ENCODE measurements at regions not wholly inside any gene's neighbourhood (a gene's known extent, or its start where the extent isn't known, plus 50 kb on each side); places are given as distances from the start of the nearest gene placed in this dataset.

DNA sequence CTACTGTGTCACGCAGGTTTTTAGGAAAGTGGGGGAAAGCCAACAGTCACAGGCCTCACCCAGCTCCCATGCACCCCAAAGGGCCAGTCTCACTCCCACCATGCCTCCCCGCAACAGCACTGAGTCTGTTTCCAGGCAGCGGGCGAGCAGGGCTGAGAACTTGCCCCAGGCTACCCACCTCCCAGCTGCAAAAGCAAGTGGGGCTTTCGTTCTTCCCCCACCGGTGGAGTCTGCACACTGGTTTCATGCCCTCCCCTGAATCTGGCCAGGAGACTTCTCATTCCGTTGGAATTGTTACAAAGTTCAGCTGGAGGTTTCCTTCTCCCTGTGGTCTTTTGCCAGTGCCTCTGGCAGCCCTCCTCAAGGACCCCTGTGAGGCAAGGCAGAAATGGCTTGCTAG lies 53.6 kb upstream of the KCNJ15 start:
- no peak for DNase-seq

DNA sequence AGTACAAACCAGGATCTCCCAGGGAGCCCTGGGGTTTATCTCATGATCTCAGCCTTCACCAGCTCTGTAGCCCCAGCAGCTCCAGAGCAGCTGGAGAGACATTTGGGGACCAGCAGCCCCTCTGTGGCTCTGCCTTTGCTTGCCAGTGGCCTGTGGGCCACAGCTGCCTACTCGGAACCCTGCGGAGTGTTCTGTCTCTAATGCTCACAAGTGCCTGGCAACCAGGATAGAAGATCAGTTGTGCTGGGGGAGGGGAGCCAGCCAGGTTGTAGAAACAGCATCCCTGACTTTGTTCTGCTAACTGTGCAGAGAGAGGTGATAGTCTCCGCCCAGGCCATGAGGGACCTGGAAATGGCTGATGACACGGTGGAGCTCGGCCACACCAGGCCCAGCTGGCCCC lies 50.9 kb upstream of the KCNJ15 start:
- DNase-seq, result no peak

DNA sequence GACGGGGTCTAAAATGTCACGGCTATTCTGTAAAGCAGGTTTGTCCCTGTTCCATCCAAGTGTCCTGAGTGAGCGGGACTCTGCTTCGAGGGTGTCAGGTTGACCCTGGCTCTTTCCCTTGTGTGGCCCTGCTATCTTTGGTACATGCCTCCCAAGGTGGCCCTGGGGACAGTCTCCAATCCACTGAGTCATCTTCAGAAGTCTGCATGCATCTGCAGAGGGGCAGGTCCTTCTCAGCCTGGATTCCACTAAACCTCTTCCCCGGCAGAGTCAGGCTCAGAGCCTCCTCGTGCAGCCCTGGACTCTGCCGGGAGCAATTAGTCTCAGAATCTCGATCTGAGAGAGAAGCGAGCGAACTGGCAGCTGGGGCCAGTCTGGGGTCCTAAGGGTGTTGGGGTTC lies 50.1 kb upstream of the KCNJ15 start:
- no peak for DNase-seq
